Activated CD8-positive, alpha-beta memory T cell treated with anti-CD3 and anti-CD28 coated beads for 4 hours (primary cell): ENCODE measurements at regions not wholly inside any gene's neighbourhood (a gene's known extent, or its start where the extent isn't known, plus 50 kb on each side); places are given as distances from the start of the nearest gene placed in this dataset.

Experiments used
- DNase-seq, 2 donors: peaks; one replicate each; pipeline ENCODE4 v3.0.0-alpha.2; 2020; ENCODE audit warnings: low read depth in 2 of 2

DNA sequence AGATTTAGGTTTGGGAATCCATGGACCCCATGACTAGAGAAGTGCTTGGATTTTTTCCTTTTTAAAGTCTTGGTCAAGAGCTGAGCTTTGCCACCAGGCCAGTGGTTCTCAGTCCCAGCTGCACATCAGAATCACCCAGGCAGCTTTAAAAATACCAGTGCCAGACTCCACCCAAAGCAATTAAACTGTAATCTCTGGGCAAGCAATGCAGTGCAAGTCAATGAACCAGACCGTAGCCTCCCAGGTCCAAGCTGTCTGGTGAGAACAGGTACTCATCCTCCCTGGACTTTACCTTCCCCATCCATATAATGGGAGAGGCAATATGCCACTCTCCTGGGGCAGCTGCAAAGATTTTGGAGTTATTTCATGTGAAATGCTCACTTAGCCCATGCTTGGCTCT is 223.1 kb upstream of the CDH5 start:
- no peak for DNase-seq

- DNase-seq: no peak
Observed at GRCh38 chr16:66141885-66142284, 224.6 kb upstream of the CDH5 start.

- no peak for DNase-seq
Observed at GRCh38 chr16:66137853-66138252, 228.6 kb upstream of the CDH5 start.

DNA sequence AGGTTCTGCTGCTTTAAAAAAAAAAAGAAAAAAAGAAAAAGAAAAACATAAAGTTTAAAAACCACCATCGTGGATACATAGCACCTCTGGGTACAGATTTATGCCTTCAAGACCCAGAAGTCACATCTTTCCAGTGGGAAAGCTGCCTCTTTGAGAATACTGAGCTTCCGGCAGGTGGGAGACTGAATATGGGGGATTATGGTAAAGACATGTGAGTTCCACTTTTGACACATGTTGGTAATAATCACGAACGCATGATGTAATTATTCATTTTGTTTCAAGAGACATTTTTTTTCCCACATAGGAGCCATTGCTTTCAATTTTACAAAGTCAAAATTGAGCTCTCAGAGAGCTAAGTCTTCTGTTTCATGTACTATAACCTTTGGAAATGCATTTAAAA is 229.7 kb upstream of the CDH5 start:
- DNase-seq: no peak

- no peak for DNase-seq
Observed at GRCh38 chr16:66135838-66136237, 230.7 kb upstream of the CDH5 start.

DNA sequence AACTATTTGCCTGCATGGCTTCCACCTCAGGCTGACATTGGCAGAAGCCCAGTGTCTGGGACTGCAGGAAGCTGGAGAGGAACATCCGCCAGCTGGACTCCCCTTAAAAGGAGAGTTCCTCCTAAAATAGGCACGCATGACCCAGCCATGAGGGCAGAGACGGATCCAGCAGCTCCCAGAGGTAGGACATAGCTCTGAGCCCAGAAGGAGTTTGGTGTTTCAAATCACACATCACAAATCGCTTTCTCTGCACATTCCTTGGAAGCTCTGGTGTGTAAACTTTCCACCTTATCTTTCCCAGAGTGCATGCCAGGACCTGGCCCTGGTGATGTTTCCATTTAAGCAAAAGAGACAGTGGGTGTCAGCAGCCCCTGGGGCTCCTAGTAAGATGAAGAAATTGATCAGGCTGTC is 231.1 kb upstream of the CDH5 start:
- no peak for DNase-seq

GRCh38 chr16:66134875-66135274 is 231.6 kb upstream of the CDH5 start:
- DNase-seq: no peak

DNA sequence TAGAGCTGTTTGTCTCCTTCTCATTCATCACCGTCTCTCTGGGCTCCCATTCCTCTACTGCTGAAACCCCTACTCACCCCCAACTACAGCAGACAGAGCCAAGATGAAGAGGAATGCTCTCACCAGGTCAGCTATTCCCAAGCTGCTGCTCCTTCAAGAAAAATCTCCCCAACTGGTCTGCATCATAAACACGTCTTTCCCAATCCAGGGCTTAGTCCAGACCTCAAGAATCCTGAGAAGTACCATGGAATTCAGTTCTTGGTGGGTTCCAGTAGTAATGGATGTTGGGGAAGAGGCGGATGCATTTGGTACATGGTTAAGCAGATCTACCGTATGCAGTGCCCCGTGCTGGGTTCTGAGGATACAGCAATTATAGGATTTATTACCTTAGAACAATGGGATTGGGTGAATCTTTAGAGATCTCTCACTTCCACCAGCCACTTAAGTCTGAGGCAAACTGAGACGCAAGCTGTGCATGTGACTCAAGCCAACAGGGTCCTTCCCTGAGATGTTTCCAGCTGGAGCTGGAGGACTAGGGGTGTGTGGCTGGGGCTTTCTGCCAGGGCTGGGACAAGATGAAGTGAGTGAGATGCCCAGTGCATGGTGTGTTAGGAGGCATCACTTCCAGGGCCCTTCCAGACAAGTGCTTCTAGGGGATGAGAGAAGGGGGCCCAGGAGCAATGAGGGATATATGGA is 232.7 kb upstream of the CDH5 start:
- DNase-seq: no peak

DNA sequence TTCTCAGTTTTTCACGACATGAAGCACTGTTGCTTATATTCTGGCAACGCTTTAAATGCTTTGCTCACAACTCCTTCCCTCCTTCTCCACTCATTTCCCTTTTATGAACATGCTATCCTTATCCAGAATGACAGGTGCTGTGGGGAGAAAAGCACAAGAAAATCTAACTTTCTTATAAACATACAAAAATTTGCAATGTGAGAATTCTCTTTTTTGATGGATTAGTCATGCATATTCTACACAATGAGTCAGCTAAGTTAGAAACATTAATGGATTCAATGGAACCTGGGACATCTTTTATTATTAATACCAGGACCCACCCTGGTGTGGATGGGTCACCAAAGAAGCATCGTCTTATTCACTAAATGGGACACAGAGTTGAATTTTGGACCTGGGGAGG is 234.6 kb upstream of the CDH5 start:
- no peak for DNase-seq

GRCh38 chr16:66131156-66131807 is 235.2 kb upstream of the CDH5 start:
- DNase-seq: no peak

DNA sequence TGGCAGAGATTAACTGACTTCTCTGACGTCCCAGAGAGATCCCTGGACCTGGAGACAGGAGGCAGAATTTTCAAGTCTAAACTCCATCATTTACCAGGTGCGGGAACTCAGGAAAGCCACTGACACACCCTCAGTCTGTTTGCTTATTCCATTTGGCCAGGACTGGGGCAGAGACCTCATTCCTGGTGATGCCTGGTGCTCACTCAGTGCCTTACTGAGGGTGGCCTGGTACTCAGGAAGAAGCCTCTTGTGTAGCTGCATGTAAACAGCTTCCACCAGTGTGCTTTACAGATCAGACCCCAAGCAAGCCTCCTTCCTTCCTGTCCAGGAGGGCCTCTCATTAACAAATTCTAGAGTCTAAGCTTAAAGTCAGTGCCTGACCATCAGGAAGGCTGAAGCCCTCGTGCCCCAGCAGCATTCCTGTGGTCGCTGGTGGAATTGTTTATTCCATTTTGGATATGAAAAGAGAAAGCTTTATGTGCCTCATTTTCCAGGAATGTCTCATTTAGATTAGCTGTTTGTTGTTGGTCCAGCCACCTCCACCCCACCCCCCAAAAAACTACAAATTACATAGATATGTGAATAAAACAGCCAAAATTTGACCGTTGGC is 236.1 kb upstream of the CDH5 start:
- DNase-seq: no peak

DNA sequence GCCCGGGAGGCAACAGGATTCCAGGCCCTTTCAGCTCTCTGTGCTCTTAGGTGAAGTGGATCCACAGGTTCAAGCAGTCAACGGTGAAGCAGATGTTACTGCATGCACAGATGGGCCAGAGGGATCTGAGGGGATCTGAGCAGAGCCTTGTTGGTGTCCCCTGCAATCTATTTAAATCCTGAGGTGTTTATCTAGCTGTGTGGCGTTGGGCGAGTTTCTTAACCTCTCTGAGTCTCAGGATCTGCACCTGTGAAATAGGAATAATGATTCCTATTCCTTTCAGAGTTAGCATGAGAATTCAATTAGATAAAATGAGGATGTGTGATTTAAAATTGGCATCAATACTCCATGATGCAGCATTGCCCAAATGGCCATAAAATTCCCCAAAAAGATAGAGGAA is 237.3 kb upstream of the CDH5 start:
- DNase-seq: no peak

DNA sequence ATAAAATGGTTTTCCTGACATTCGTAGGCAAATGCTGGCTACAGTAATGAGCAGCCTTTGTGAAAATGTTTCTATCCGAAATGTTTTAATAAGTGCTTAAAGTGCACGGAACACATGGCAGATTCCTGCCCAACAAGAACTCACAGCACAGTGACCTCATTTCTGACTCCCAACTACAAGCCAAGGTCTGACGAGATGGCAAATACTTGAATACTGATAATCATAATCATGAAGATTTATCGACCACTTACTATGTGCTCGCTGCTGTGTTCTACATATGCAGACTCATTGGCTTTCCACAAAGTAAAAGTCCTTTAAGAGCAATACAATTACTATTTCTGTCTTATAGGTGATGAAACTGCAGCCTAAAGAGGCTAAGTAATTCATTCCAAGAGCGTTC is 238.1 kb upstream of the CDH5 start:
- DNase-seq: no peak

GRCh38 chr16:66127459-66128370 is 238.8 kb upstream of the CDH5 start:
- no peak for DNase-seq

DNA sequence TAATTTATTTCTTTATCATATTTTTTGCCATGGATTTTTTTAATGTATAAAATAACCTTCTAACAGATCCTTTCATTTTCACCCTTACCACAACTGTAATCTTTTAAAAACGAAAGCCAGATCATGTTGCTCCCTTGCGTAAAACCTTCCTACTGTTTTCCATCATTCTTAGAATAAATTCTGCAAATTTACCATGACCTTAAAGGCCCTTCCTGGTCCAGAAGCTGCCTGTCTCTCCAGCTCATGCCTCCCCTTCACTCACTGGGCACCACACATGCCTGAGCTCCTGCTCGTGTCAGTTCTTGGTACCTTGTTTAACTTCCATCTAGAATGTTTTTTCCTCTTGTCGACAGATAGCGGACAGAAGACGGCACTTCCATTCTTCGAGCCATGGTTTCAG is 245.0 kb upstream of the CDH5 start:
- DNase-seq: no peak

- DNase-seq: no peak
Observed at GRCh38 chr16:66120656-66121055, 245.8 kb upstream of the CDH5 start.

GRCh38 chr16:66116163-66117002 is 250.1 kb upstream of the CDH5 start:
- DNase-seq: no peak

DNA sequence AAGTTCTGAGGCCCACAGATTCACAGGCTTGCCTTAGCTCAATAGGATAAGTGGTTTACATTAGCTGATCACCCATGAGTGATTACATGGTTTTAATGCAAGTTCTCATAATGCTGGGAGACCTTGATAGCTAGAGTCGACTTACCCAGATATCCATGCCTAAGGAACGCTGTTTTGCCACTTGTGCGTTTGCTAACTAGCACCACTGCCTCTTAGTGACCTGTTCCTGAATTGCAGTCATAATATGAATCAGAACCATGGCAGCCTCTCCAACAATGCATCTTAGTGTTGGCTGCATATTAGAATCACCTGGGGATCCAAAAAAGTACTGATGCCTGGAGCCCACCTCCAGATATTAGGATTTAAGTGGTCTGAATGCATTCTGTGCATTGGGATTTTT is 251.1 kb upstream of the CDH5 start:
- DNase-seq: no peak

GRCh38 chr16:66113223-66113622 is 253.3 kb upstream of the CDH5 start:
- DNase-seq: no peak

DNA sequence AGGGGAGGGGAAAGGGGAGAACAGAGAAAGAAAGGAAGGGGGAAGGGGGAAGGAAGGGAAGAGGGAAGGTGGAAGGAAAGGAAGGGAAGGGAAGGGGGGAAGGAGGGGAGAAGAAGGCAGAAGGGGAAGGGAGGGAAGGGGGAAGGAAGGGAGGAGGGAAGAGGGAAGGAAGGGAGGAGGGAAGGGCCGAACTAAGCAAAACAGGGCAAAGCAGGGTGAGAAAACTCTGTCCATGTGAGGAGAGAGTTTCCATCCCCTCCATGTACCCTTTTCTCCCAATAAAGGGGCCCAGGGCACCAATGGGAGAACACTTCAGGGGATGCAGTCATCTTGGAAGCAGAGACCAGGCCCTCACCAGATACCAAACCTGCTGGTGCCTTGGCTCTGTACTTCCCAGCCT is 256.8 kb upstream of the CDH5 start:
- DNase-seq: no peak

GRCh38 chr16:66107661-66108060 is 258.8 kb upstream of the CDH5 start:
- DNase-seq: no peak
